GM19372 (cell line): ENCODE measurements at regions not wholly inside any gene's neighbourhood (a gene's known extent, or its start where the extent isn't known, plus 50 kb on each side); places are given as distances from the start of the nearest gene placed in this dataset.
A peak's percentile ranks its signal among the peaks of the same experiment; 100 is the strongest.

Experiments
- ATAC-seq: cut with Tn5 transposase; IDR thresholded peaks from one replicate; pipeline ENCODE4 v1.9.1; 2021; ENCODE audit warnings: mild to moderate bottlenecking, low read depth, moderate library complexity; ENCODE audit not compliant: unreplicated experiment

DNA sequence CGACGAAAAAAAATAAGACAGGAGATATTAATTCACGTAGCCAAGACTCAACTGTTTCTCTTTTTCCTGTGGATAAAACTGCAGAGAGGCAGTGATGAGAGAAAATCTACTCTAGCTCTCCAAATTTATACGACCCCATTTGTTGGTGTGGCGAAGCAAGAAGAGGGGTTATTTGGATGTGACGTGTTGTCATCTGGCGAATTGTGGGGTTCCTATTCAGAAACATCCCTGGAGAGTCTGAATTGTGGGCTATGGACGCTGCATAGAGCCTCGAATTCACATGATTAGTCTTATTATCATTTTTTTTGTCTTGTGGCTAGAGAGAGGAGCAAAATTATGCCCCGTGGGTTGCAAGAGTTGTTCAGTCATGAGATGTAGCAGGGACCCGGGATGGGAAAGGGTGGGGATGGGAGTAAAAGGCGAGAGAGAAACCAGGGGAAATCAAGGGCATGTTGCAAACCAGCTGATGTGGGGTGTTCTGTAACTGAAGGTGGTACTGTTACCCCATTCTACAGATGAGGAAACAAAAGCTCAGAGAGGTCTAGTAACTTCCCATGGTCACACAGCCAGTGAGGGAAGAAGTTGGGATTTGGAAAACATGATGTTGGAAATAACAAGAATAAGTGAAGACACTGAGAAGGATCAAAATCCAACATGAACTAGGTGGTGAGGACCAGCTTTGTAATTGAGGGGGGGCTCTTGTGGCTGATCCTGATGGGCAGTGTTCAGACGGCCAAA lies 69.2 kb upstream of the SFMBT2 start:
- ATAC-seq, result no peak

DNA sequence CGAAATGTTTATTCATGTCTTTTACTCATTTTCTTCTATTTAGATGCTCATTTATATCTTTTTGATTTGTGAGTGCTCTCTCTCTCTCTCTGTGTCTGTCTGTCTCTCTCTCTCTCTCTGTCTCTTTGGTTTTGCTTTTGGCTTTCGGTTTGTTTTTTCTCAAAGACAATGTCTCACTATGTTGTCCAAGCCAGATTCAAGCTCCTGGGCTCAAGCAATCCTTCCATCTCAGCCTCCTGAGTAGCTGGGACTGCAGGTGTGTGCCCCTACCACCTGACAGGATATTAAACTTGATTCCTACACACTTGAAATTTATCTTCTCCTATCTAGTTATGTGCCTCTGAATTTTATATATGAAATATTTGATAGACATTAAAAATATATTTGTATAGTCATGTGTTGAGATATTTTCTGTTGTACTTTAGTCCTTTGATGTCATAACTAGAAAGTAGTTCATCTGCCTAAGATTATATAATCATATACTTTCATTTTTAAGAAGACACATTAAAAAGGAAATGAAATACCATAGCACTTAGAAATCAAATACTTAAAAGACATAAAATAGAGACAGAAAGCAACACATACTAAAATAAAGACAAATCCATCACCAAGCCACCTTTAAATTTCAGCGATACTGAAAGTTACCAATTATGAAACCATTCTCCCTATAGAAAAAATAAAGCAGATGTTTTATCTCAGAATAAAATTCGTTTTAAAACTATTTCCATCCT lies 68.1 kb upstream of the SFMBT2 start:
- no peak for ATAC-seq

DNA sequence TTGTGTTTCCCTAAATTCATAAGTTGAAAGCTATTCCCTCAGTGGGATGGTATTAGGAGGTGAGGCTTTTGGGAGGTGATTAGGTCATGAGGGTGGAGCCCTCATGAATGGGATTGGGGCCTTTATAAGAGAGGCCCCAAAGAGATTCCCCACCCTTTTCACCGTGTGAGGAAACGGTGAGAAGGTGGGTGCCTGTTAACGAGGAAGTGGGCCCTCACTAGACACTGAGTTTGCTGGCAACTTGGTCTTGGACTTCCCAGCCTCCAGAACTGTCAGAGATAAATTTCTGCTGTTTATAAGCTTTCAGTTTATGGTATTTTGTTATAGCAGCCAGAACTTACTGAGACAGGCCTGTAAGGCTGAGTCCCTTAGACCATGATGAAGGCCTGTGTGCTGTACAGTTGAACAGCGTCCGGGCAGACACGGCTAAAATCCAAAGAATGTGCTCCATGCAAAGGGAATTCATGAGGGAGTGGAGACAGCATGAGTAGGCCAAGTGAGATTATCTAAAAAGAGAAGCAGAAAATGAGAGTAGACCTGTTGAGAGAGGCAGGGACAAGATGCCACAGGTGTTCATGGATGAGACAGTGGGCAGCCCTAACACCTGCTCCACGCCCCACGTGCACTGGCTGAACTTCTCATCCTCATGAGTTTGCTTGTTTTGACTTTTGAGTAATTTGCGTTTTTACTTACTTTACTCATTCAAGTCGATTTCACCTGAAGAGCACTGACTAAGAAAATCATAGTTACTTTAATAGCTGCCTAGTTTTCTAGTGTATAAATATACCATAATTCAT lies 66.9 kb upstream of the SFMBT2 start:
- ATAC-seq, result no peak

- ATAC-seq, result no peak
Measured at GRCh38 chr10:7475939-7476338, 65.1 kb upstream of the SFMBT2 start.

DNA sequence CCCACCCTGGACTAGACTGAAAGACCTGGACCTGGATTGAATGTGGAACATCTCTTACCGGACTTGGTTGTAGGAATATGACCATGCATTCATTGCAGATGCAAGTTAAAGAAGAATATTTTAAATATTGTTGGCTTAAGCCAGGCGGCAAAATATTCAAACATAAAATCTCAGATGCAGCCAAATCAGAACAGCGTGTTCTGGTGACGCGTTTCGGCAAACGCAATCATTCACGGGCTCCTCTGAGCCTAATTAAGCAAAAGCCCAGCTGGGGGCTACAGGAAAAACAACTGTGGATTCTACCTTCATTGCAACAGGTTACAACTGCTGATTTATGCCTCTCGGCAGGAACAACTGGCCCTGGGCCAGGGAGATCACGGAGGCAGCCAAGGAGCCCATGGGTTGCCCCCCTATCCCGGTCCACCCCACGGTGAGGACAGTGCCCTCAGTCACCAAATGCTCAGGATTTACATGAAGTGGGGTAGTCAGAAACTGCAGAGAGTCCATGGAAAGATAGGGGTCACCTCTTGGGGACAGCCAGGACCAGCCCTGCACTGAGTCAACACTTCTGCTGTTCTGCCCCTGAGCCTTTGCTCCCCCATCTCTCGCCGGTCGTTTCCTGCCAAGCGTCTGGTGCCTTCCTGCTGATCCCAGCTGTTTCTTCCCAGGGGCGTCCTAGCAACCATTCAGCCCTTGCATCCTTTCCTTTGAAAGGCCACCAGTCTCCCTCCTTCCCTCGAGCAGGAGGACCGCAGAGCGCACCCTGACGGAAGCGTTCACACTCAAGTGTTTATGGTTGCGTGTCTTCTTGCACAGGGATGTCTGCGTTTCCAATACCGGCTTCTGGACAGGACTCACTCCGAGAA lies 64.4 kb upstream of the SFMBT2 start:
- ATAC-seq, result no peak

DNA sequence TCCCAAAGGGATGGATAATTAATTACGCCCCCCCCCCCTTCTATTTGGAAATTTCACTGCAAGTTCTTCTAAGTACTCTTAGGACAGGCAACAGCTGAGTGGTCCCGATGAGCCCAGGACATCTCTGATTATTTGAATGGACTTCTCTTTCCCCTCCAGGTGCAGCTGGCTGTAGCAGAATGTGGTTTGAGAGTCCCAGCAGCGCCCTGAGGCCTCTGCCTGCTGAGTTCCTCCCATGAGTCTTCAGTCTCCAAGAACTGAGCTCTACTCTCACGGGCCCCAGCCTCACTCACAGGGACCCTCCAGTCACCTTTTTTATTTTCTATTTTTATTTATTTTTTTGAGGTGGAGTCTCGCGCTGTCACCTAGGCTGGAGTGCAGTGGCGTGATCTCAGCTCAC lies 63.6 kb upstream of the SFMBT2 start:
- no peak for ATAC-seq

- ATAC-seq, result no peak
Measured at GRCh38 chr10:7473474-7473873, 62.6 kb upstream of the SFMBT2 start.

- ATAC-seq, result peak; percentile 84
Measured at GRCh38 chr10:7471720-7472367, 61.0 kb upstream of the SFMBT2 start.

GRCh38 chr10:7470371-7470770 lies 59.5 kb upstream of the SFMBT2 start:
- no peak for ATAC-seq

DNA sequence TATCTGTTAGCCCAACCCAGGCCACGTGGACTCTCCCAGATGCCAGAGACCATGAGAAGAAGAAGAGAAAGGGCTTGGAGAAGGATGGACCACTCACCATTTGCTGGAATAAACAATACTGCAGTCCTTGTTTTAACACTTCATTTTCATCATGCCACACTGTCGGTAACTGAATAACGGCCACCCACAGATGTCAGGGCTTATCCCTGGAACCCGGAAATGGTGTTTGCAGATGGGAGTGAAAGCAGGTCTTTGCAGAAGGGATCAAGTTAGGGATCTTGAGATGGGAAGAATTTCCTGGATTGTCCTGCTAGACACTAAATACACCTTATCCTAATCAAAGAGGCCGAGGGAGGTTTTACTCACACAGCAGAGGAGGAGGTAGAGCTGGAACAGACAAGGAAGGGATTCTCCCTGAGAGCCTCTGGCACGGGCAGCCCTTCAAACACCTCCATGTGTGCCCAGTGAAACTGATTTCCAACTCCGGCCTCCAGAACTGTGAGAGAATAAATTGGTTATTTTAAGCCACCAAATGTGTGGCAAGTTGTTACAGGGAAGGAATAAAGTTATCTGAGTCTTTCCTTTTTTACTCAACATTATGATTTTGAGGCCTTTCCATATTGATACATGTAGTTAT lies 56.3 kb upstream of the SFMBT2 start:
- ATAC-seq, result no peak

GRCh38 chr10:7464691-7465090 lies 53.9 kb upstream of the SFMBT2 start:
- ATAC-seq, result no peak
